ENCODE measurements at regions not wholly inside any gene's neighbourhood (a gene's known extent, or its start where the extent isn't known, plus 50 kb on each side); places are given as distances from the start of the nearest gene placed in this dataset.

- 68 to 79% (median 76%) methylated on average over 5 of the region's 5 CpGs for WGBS, 4 donors
- intact Hi-C loops (cut with DNase I) = no loop called here
- Histone ChIP-seq H3K4me3 (no peak overlapping the region), H3K4me1 (replicated peaks in 1 of 2) (no peaks in the 10 kb centered on the region), H3K27me3 (no peaks in the 10 kb centered on the region), H3K9me3 (replicated peaks in 1 of 3) (no peaks in the 10 kb centered on the region), H3K36me3 (replicated peaks in 1 of 2) (no peaks in the 10 kb centered on the region), H3K27ac (no peak overlapping the region)
- TF ChIP-seq POLR2A (IDR thresholded peaks at IDR 0.05) (no peak), CTCF (IDR thresholded peaks at IDR 0.05) (no peak)
- DNase-seq = no peak
Measured at GRCh38 chr4:11178433-11178832, 250.3 kb downstream of the HS3ST1 start.

DNA sequence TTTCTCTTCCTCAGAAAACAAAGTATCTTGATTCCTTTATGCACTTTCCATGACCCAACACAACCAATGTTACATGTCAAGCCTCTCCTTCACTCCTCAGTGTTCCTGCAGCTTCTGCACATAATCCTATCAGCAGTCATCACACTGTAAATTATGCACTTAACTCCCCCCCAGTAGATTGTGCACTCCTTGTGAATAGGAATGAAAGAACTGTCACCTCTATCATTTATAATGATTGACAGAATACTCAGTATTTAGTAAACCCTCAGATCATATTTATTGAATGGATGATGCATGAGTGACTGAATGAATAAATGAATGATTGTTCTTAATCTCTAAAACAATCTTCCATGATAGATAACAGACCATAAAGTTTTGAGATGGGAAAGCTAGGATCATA is 253.3 kb downstream of the HS3ST1 start:
- H3K4me3 ChIP-seq = no peak overlapping the region
- no peaks in the 10 kb centered on the region for H3K36me3 ChIP-seq (replicated peaks in 1 of 2)
- DNase-seq = no peak
- no peaks in the 10 kb centered on the region for H3K4me1 ChIP-seq (replicated peaks in 1 of 2)
- intact Hi-C loops (cut with DNase I) = no loop called here
- H3K9me3 ChIP-seq (replicated peaks in 1 of 3) = no peaks in the 10 kb centered on the region
- H3K27ac ChIP-seq = no peak overlapping the region
- TF ChIP-seq POLR2A (IDR thresholded peaks at IDR 0.05) (no peak), CTCF (IDR thresholded peaks at IDR 0.05) (no peak)
- no peaks in the 10 kb centered on the region for H3K27me3 ChIP-seq

DNA sequence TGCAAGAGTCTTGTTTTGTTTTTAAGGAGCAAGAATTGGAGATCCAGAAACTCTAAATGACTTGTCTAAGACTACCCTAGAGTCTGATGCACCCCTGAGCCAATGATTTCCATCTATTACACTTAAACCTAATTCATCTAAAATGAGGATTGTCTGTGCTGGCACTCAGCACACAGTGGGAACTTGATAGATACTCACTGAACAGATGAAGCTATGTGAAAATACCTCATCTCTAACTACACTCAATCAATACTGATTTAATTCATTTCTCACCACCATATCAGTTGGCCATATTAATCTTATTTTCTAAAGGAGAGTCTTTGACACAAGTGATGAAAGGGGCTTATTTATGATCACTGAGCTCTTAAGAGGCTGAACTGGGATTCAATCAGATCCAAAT is 262.1 kb downstream of the HS3ST1 start:
- Histone ChIP-seq H3K4me3 (no peak overlapping the region), H3K36me3 (replicated peaks in 1 of 2) (no peaks in the 10 kb centered on the region), H3K4me1 (replicated peaks in 1 of 2) (no peaks in the 10 kb centered on the region), H3K27me3 (no peaks in the 10 kb centered on the region), H3K27ac (no peak overlapping the region), H3K9me3 (replicated peaks in 1 of 3) (no peaks in the 10 kb centered on the region)
- no peak for DNase-seq
- no peak for TF ChIP-seq CTCF (IDR thresholded peaks at IDR 0.05)
- no peak for TF ChIP-seq POLR2A (IDR thresholded peaks at IDR 0.05)
- intact Hi-C loops (cut with DNase I) = no loop called here

DNA sequence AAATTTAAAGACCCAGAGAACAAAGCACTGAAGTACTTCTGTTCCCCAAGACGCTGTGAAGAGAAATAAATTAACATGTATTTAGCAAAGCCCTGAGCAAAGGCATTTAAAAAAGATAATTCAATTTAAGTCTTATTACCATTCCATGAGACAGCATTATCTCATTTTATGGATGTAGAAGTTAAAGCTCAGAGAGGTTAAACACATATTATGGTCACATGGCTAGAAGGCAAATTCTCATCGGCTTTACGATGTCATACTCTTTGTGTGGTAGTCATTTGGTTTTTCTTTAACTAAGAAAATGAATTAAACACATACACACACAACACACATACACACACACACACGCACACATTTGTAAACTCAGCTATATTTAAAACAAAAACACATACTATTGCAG is 262.7 kb downstream of the HS3ST1 start:
- H3K4me3 ChIP-seq = no peak overlapping the region
- no peaks in the 10 kb centered on the region for H3K9me3 ChIP-seq (replicated peaks in 1 of 3)
- TF ChIP-seq POLR2A (IDR thresholded peaks at IDR 0.05) = no peak
- no peak for TF ChIP-seq CTCF (IDR thresholded peaks at IDR 0.05)
- intact Hi-C loops (cut with DNase I) = no loop called here
- DNase-seq = no peak
- H3K4me1 ChIP-seq (replicated peaks in 1 of 2) = no peaks in the 10 kb centered on the region
- H3K36me3 ChIP-seq (replicated peaks in 1 of 2) = no peaks in the 10 kb centered on the region
- H3K27ac ChIP-seq = no peak overlapping the region
- no peaks in the 10 kb centered on the region for H3K27me3 ChIP-seq
- WGBS, 4 donors = 72 to 78% (median 75%) methylated on average over 4 of the region's 4 CpGs

Measured in adrenal gland (tissue), 9 donors.